AG04450 (cell line): ENCODE measurements at regions not wholly inside any gene's neighbourhood (a gene's known extent, or its start where the extent isn't known, plus 50 kb on each side); places are given as distances from the start of the nearest gene placed in this dataset.

Source experiments
- CTCF ChIA-PET: fragments of 300-600, 350-600 bp; formaldehyde crosslinking; extraction: SDS; loops from one replicate; lab custom pipeline; 2022; ENCODE audit warnings: antibody characterized with exemption, inconsistent platforms; lab: Charles Lee
- POLR2A ChIA-PET: fragments of 350-600 bp; formaldehyde crosslinking; extraction: SDS; loops from one replicate; lab custom pipeline; 2021; ENCODE audit warnings: antibody characterized with exemption, inconsistent platforms; lab: Yijun Ruan, JAX
- DNase-seq: peaks from one replicate; pipeline ENCODE4 v3.0.0-alpha.2; 2011; ENCODE audit warnings: low read depth, low spot score
- H3K27ac ChIP-seq: one replicate; pipeline ENCODE4 v1.5.1; 2012; ENCODE audit warnings: low read depth, low read length, control low read depth
- H3K27me3 ChIP-seq: one replicate; pipeline ENCODE4 v1.6.0; 2012; ENCODE audit warnings: low read length; ENCODE audit not compliant: control insufficient read depth, insufficient read depth
- H3K4me3 ChIP-seq: 2 replicates; pipeline ENCODE4 v1.5.1; 2011; ENCODE audit warnings: mild to moderate bottlenecking, low read depth, low read length, control low read depth
- H3K9me3 ChIP-seq: 2 replicates; pipeline ENCODE4 v1.5.1; 2012; ENCODE audit warnings: low read length; ENCODE audit not compliant: control insufficient read depth, insufficient read depth
- CTCF ChIP-seq: IDR thresholded peaks from 2 replicates; pipeline ENCODE4 v1.5.1; 2011; ENCODE audit warnings: low read depth, low read length, control low read depth, inconsistent platforms

- POLR2A ChIA-PET, result no interaction called here
- peaks cover 8% of the 10 kb centered on the region for H3K27me3 ChIP-seq
- no peak overlapping the region for H3K27ac ChIP-seq
- CTCF ChIA-PET, result no interaction called here
- no peak for DNase-seq
- no peak overlapping the region for H3K4me3 ChIP-seq
- peaks cover 34% of the 10 kb centered on the region for H3K9me3 ChIP-seq
- TF ChIP-seq CTCF, result no peak
These were observed 97.2 kb upstream of the ADRA2C start for GRCh38 chr4:3668825-3669552.

- DNase-seq, result no peak
- no peak overlapping the region for H3K27ac ChIP-seq
- no peak for TF ChIP-seq CTCF
- CTCF ChIA-PET, result no interaction called here
- POLR2A ChIA-PET, result no interaction called here
- peaks cover 6% of the 10 kb centered on the region for H3K27me3 ChIP-seq
- peaks cover 31% of the 10 kb centered on the region for H3K9me3 ChIP-seq
- no peak overlapping the region for H3K4me3 ChIP-seq
These were observed 98.9 kb upstream of the ADRA2C start for GRCh38 chr4:3667258-3667657.

- no peak for TF ChIP-seq CTCF
- ChIA-PET CTCF (no interaction called here), POLR2A (no interaction called here)
- peaks cover 31% of the 10 kb centered on the region for H3K9me3 ChIP-seq
- H3K27ac ChIP-seq, result no peak overlapping the region
- peaks cover 12% of the 10 kb centered on the region for H3K27me3 ChIP-seq
- no peak for DNase-seq
- H3K4me3 ChIP-seq, result no peak overlapping the region
These were observed 99.9 kb upstream of the ADRA2C start for GRCh38 chr4:3666263-3666662.

- H3K4me3 ChIP-seq, result no peak overlapping the region
- no peak for TF ChIP-seq CTCF
- peaks cover 13% of the 10 kb centered on the region for H3K27me3 ChIP-seq
- H3K9me3 ChIP-seq, result peaks cover 23% of the 10 kb centered on the region
- ChIA-PET POLR2A (no interaction called here), CTCF (no interaction called here)
- H3K27ac ChIP-seq, result no peak overlapping the region
- DNase-seq, result no peak
These were observed 100.8 kb upstream of the ADRA2C start for GRCh38 chr4:3665360-3665891.

- DNase-seq, result no peak
- CTCF ChIA-PET, result no interaction called here
- H3K4me3 ChIP-seq, result no peak overlapping the region
- peaks cover 12% of the 10 kb centered on the region for H3K9me3 ChIP-seq
- POLR2A ChIA-PET, result no interaction called here
- TF ChIP-seq CTCF, result no peak
- H3K27me3 ChIP-seq, result peaks cover 19% of the 10 kb centered on the region
- H3K27ac ChIP-seq, result no peak overlapping the region
These were observed 102.4 kb upstream of the ADRA2C start for GRCh38 chr4:3663791-3664190.
